Activated CD4-positive, alpha-beta T cell treated with anti-CD3 and anti-CD28 coated beads, Interleukin-2, Interleukin-6, amounts not matched to agents 100 ng/mL and 50 ng/mL, durations not matched to agents 16 hours and 8 hours (primary cell): ENCODE measurements at regions not wholly inside any gene's neighbourhood (a gene's known extent, or its start where the extent isn't known, plus 50 kb on each side); places are given as distances from the start of the nearest gene placed in this dataset.
"Not testable (repeated sequence)": the region's sequence is repeated elsewhere in the genome, so short reads cannot be mapped to it uniquely, and the experiment has no call there.

Experiments
- DNase-seq: peaks from one replicate; pipeline ENCODE4 v3.0.0-alpha.2; 2020

- DNase-seq, result no peak
These were observed 110.9 kb upstream of the FAM98A start for GRCh38 chr2:33709951-33710350.

- DNase-seq, result no peak
These were observed 108.2 kb upstream of the FAM98A start for GRCh38 chr2:33707312-33707711.

GRCh38 chr2:33706410-33706809, 107.3 kb upstream of the FAM98A start:
- no peak for DNase-seq

- DNase-seq, result no peak
These were observed 105.3 kb upstream of the FAM98A start for GRCh38 chr2:33704406-33704855.

GRCh38 chr2:33696234-33696633, 97.1 kb upstream of the FAM98A start:
- no peak for DNase-seq

- no peak for DNase-seq
These were observed 95.8 kb upstream of the FAM98A start for GRCh38 chr2:33694904-33695303.

GRCh38 chr2:33690686-33691085, 91.6 kb upstream of the FAM98A start:
- DNase-seq, result not testable (repeated sequence)

- DNase-seq, result no peak
These were observed 82.3 kb upstream of the FAM98A start for GRCh38 chr2:33681364-33681757.

- no peak for DNase-seq
These were observed 81.7 kb upstream of the FAM98A start for GRCh38 chr2:33680644-33681363.

GRCh38 chr2:33678436-33678835, 79.3 kb upstream of the FAM98A start:
- DNase-seq, result no peak

GRCh38 chr2:33673937-33674336, 74.8 kb upstream of the FAM98A start:
- no peak for DNase-seq

- DNase-seq, result no peak
These were observed 73.8 kb upstream of the FAM98A start for GRCh38 chr2:33672896-33673295.

- no peak for DNase-seq
These were observed 73.3 kb upstream of the FAM98A start for GRCh38 chr2:33672389-33672788.

GRCh38 chr2:33671198-33671597, 72.1 kb upstream of the FAM98A start:
- no peak for DNase-seq

- no peak for DNase-seq
These were observed 71.4 kb upstream of the FAM98A start for GRCh38 chr2:33670392-33670937.

GRCh38 chr2:33666879-33667278, 67.8 kb upstream of the FAM98A start:
- DNase-seq, result no peak

GRCh38 chr2:33665039-33665438, 65.9 kb upstream of the FAM98A start:
- no peak for DNase-seq

GRCh38 chr2:33660416-33661123, 61.5 kb upstream of the FAM98A start:
- DNase-seq, result no peak

- DNase-seq, result no peak
These were observed 56.7 kb upstream of the FAM98A start for GRCh38 chr2:33655626-33656320.

- DNase-seq, result no peak
These were observed 53.7 kb upstream of the FAM98A start for GRCh38 chr2:33652830-33653229.

- no peak for DNase-seq
These were observed 51.1 kb upstream of the FAM98A start for GRCh38 chr2:33650171-33650570.
